GM19468 (cell line): ENCODE measurements at regions not wholly inside any gene's neighbourhood (a gene's known extent, or its start where the extent isn't known, plus 50 kb on each side); places are given as distances from the start of the nearest gene placed in this dataset.
"Not testable (repeated sequence)": the region's sequence is repeated elsewhere in the genome, so short reads cannot be mapped to it uniquely, and the experiment has no call there.

Source experiments
- ATAC-seq: cut with Tn5 transposase; IDR thresholded peaks from one replicate; pipeline ENCODE4 v1.9.1; 2021; ENCODE audit warnings: mild to moderate bottlenecking, moderate library complexity, moderate number of reproducible peaks; ENCODE audit not compliant: unreplicated experiment; ENCODE audit errors: extremely low read depth

GRCh38 chr5:12691330-12691729, 787.1 kb upstream of the CTNND2 start:
- no peak for ATAC-seq

GRCh38 chr5:12690361-12690760, 786.1 kb upstream of the CTNND2 start:
- no peak for ATAC-seq

GRCh38 chr5:12683249-12683648, 779.0 kb upstream of the CTNND2 start:
- no peak for ATAC-seq

GRCh38 chr5:12679731-12680130, 775.5 kb upstream of the CTNND2 start:
- ATAC-seq: no peak

GRCh38 chr5:12675959-12676358, 771.7 kb upstream of the CTNND2 start:
- ATAC-seq: no peak

- no peak for ATAC-seq
Observed at GRCh38 chr5:12672141-12672540, 767.9 kb upstream of the CTNND2 start.

GRCh38 chr5:12669326-12669725, 765.1 kb upstream of the CTNND2 start:
- ATAC-seq: no peak

- no peak for ATAC-seq
Observed at GRCh38 chr5:12668564-12668963, 764.3 kb upstream of the CTNND2 start.

GRCh38 chr5:12667818-12668217, 763.6 kb upstream of the CTNND2 start:
- ATAC-seq: not testable (repeated sequence)

GRCh38 chr5:12665772-12666171, 761.5 kb upstream of the CTNND2 start:
- ATAC-seq: not testable (repeated sequence)

- ATAC-seq: no peak
Observed at GRCh38 chr5:12662545-12663314, 758.5 kb upstream of the CTNND2 start.

- ATAC-seq: no peak
Observed at GRCh38 chr5:12661617-12662370, 757.5 kb upstream of the CTNND2 start.

GRCh38 chr5:12660279-12661107, 756.2 kb upstream of the CTNND2 start:
- ATAC-seq: not testable (repeated sequence)

- no peak for ATAC-seq
Observed at GRCh38 chr5:12659686-12660085, 755.4 kb upstream of the CTNND2 start.

GRCh38 chr5:12658871-12659446, 754.7 kb upstream of the CTNND2 start:
- ATAC-seq: no peak

- ATAC-seq: not testable (repeated sequence)
Observed at GRCh38 chr5:12657914-12658474, 753.7 kb upstream of the CTNND2 start.

- ATAC-seq: no peak
Observed at GRCh38 chr5:12655675-12656074, 751.4 kb upstream of the CTNND2 start.

GRCh38 chr5:12652201-12652600, 748.0 kb upstream of the CTNND2 start:
- no peak for ATAC-seq

GRCh38 chr5:12648558-12648957, 744.3 kb upstream of the CTNND2 start:
- ATAC-seq: no peak

GRCh38 chr5:12647613-12648012, 743.4 kb upstream of the CTNND2 start:
- no peak for ATAC-seq
